Lung (tissue), 11 donors: ENCODE measurements at regions not wholly inside any gene's neighbourhood (a gene's known extent, or its start where the extent isn't known, plus 50 kb on each side); places are given as distances from the start of the nearest gene placed in this dataset.
"Not testable (repeated sequence)": the region's sequence is repeated elsewhere in the genome, so short reads cannot be mapped to it uniquely, and the experiment has no call there.

ENCODE experiments used
- ATAC-seq: fragments of 200-7000 bp; cut with Tn5 transposase; one replicate; pipeline ENCODE4 v1.9.1; 2020; ENCODE audit warnings: moderate number of reproducible peaks; ENCODE audit not compliant: insufficient read depth, low FRiP score
- DNase-seq, 3 donors: peaks; one replicate each; pipeline ENCODE4 v3.0.0-alpha.2; 2013 to 2017
- H3K27ac ChIP-seq, 2 donors: one replicate each; pipeline ENCODE4 v1.5.1; 2013; ENCODE audit warnings: mild to moderate bottlenecking in 2 of 2, moderate library complexity in 2 of 2, control low read depth in 1 of 2, inconsistent platforms in 1 of 2, low read depth in 1 of 2, low read length in 1 of 2
- H3K27me3 ChIP-seq, 3 donors: one replicate each; pipeline ENCODE4 v1.5.1; 2013; ENCODE audit warnings: low read length in 2 of 3; ENCODE audit not compliant: control insufficient read depth in 3 of 3, insufficient read depth in 3 of 3
- H3K36me3 ChIP-seq, 4 donors: one replicate each; pipeline ENCODE4 v1.5.1; 2013; ENCODE audit warnings: low read length in 4 of 4, mild to moderate bottlenecking in 1 of 4, moderate library complexity in 1 of 4; ENCODE audit not compliant: control insufficient read depth in 4 of 4, insufficient read depth in 4 of 4
- H3K4me1 ChIP-seq, 5 donors: one replicate each; pipeline ENCODE4 v1.5.1; 2013; ENCODE audit warnings: low read length in 5 of 5, mild to moderate bottlenecking in 2 of 5, moderate library complexity in 1 of 5; ENCODE audit not compliant: control insufficient read depth in 5 of 5, insufficient read depth in 5 of 5
- H3K4me3 ChIP-seq: one replicate; pipeline ENCODE4 v1.5.1; 2013; ENCODE audit warnings: mild to moderate bottlenecking, control low read depth, moderate library complexity
- H3K9ac ChIP-seq, 2 donors: one replicate each; pipeline ENCODE4 v1.5.1; 2013; ENCODE audit warnings: low read length in 2 of 2, control low read depth in 1 of 2; ENCODE audit not compliant: insufficient read depth in 1 of 2
- H3K9me3 ChIP-seq, 4 donors: one replicate each; pipeline ENCODE4 v1.5.1; 2013; ENCODE audit warnings: low read length in 3 of 4, mild to moderate bottlenecking in 1 of 4, moderate library complexity in 1 of 4; ENCODE audit not compliant: control insufficient read depth in 4 of 4, insufficient read depth in 3 of 4
- WGBS, 2 donors: extraction: QIAGEN DNeasy Blood & Tissue Kit; methylation state at CpG; one replicate each; pipeline ENCODE4 v1.1.7; 2013; 5-methylcytosine and 5-hydroxymethylcytosine counted together
- TF ChIP-seq, protein P1 (sequence below): IDR thresholded peaks from 2 replicates; pipeline ENCODE4 v1.5.1; 2012; ENCODE audit warnings: mild to moderate bottlenecking; ENCODE audit errors: control extremely low read depth, extremely low read depth
- donor health status: control.
- donor health status: control.
- donor health status: Bipolar disorder and iron deficiency.
- donor health status: healthy.
- donor health status: DM: yes; HTN: yes; CAD: no.

DNA sequence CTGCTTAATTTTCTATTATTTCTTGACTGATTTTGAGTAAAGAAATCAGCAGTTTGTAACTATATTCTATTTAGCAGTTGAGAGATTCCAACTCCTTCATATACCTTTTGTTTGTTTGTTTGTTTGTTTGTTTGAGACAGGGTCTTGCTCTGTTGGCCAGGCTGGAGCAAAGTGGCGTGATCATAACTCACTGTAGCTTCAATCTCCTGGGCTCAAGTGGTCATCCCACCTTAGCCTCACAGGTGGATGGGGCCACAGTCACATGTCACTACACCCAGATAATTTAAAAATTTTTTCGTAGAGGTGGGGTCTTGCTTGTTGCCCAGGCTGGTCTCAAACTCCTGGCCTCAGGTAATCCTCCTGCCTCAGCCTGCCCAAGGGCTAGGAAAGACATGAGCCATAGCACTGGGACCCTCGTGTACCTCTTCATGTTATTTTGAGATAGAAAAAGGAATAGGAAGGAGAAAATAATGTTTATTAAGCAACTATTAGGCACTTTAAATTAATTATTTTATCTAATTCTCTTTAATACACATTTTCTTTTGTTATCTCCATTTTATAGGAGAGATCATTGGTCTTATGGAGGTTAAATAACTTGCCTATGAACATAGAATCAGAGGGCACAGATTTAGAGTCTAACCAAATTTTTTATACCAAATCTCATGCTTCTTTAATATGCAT, 133.0 kb downstream of the ZNF608 start:
- Histone ChIP-seq H3K4me3 (no peak overlapping the region), H3K9me3 (no peaks in the 10 kb centered on the region), H3K27me3 (no peaks in the 10 kb centered on the region), H3K36me3 (no peaks in the 10 kb centered on the region), H3K9ac (no peak overlapping the region), H3K4me1 (peaks cover 0 to 2% (median 0%) of the 10 kb centered on the region in 5 donors), H3K27ac (no peak overlapping the region)
- TF ChIP-seq, protein P1, sequence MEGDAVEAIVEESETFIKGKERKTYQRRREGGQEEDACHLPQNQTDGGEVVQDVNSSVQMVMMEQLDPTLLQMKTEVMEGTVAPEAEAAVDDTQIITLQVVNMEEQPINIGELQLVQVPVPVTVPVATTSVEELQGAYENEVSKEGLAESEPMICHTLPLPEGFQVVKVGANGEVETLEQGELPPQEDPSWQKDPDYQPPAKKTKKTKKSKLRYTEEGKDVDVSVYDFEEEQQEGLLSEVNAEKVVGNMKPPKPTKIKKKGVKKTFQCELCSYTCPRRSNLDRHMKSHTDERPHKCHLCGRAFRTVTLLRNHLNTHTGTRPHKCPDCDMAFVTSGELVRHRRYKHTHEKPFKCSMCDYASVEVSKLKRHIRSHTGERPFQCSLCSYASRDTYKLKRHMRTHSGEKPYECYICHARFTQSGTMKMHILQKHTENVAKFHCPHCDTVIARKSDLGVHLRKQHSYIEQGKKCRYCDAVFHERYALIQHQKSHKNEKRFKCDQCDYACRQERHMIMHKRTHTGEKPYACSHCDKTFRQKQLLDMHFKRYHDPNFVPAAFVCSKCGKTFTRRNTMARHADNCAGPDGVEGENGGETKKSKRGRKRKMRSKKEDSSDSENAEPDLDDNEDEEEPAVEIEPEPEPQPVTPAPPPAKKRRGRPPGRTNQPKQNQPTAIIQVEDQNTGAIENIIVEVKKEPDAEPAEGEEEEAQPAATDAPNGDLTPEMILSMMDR = no peak
- WGBS, 2 donors = 94 to 95% methylated on average over 3 of the region's 3 CpGs
- no peak for ATAC-seq
- DNase-seq = no peak

DNA sequence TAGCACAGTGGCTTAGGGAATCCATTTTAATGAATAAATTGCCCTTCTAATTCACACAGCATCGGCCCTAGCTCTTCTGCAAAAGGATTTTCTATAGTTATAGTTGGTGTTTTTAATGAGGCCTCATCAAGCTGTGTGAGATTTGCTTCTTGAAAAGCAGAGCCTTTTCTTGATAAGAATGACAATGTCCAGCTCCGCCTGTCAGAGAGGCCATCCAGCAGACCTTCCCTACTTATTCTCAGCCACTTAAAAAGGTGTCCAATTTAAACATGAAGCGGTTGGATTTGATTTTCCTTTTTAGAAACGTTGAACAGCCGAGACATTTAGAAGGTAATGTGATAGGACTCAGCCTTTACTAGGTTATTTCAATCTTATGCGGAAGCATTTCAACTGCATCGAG, 134.4 kb downstream of the ZNF608 start:
- DNase-seq = no peak
- 85 to 88% methylated on average over 7 of the region's 7 CpGs for WGBS, 2 donors
- TF ChIP-seq, protein P1 = no peak

GRCh38 chr5:124611262-124611661, 135.2 kb downstream of the ZNF608 start:
- not testable (repeated sequence) for H3K27me3 ChIP-seq, H3K4me3 ChIP-seq, DNase-seq, H3K4me1 ChIP-seq, H3K27ac ChIP-seq, H3K9ac ChIP-seq, H3K36me3 ChIP-seq, H3K9me3 ChIP-seq, ATAC-seq
- WGBS, 2 donors = 100% methylated on average over 1 of the region's 1 CpG

More for the DNA sequence above, 134.4 kb downstream of the ZNF608 start:
- H3K9ac ChIP-seq = no peak overlapping the region
- H3K27me3 ChIP-seq = no peaks in the 10 kb centered on the region
- H3K9me3 ChIP-seq = no peaks in the 10 kb centered on the region
- no peaks in the 10 kb centered on the region for H3K36me3 ChIP-seq
- ATAC-seq = no peak
- peaks cover 0 to 2% (median 0%) of the 10 kb centered on the region in 5 donors for H3K4me1 ChIP-seq
- no peak overlapping the region for H3K4me3 ChIP-seq
- H3K27ac ChIP-seq = no peak overlapping the region

DNA sequence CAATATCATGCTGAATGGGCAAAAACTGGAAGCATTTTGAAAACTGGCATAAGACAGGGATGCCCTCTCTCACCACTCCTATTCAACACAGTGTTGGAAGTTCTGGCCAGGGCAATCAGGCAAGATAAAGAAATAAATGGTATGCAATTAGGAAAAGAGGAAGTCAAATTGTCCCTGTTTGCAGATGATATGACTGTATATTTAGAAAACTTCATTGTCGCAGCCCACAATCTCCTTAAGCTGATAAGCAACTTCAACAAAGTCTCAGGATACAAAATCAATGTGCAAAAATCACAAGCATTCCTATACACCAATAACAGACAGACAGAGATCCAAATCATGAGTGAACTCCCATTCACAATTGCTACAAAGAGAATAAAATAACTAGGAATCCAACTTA, 136.8 kb downstream of the ZNF608 start:
- H3K9ac ChIP-seq, DNase-seq, ATAC-seq, H3K4me3 ChIP-seq, H3K27me3 ChIP-seq, H3K27ac ChIP-seq, H3K36me3 ChIP-seq, H3K9me3 ChIP-seq: not testable (repeated sequence)
- WGBS, 2 donors = 38 to 48% methylated on average over 1 of the region's 1 CpG
- H3K4me1 ChIP-seq = peaks cover 0 to 19% (median 8%) of the 10 kb centered on the region in 5 donors
